SK-N-MC (cell line): ENCODE measurements at regions not wholly inside any gene's neighbourhood (a gene's known extent, or its start where the extent isn't known, plus 50 kb on each side); places are given as distances from the start of the nearest gene placed in this dataset.

ENCODE experiments used
- DNase-seq: peaks from one replicate; pipeline ENCODE4 v3.0.0-alpha.2; 2011; ENCODE audit warnings: low read depth, low spot score
- H3K27ac ChIP-seq: fragments of 200-600 bp; sonication (generic); 2 replicates; pipeline ENCODE4 v1.5.1; 2016; ENCODE audit warnings: mixed run types
- H3K36me3 ChIP-seq: fragments of 200-600 bp; sonication (generic); 2 replicates; pipeline ENCODE4 v1.6.1; 2017; ENCODE audit warnings: antibody characterized with exemption, low read length, mixed read lengths; ENCODE audit not compliant: insufficient read depth
- H3K4me3 ChIP-seq: fragments of 200-600 bp; sonication (generic); 2 replicates; pipeline ENCODE4 v1.5.1; 2016
- H3K9ac ChIP-seq: fragments of 200-600 bp; sonication (generic); 2 replicates; pipeline ENCODE4 v1.8.0; 2017; ENCODE audit warnings: mixed run types, mixed read lengths; ENCODE audit not compliant: insufficient read length
- H3K9me3 ChIP-seq: fragments of 200-600 bp; sonication (generic); 2 replicates; pipeline ENCODE4 v1.6.1; 2017; ENCODE audit warnings: low read depth, mild to moderate bottlenecking, antibody characterized with exemption, low read length, moderate library complexity, mixed read lengths
- EZH2 ChIP-seq: fragments of 200-600 bp; sonication (generic); IDR thresholded peaks from one replicate; pipeline ENCODE4 v1.6.1; 2017; ENCODE audit warnings: antibody characterized with exemption
- FOXP2 ChIP-seq: optimal IDR thresholded peaks from 2 replicates; pipeline ENCODE3; 2011; ENCODE audit warnings: mild to moderate bottlenecking, moderate library complexity; ENCODE audit not compliant: insufficient read depth; ENCODE audit errors: extremely low read length, control extremely low read depth
- POLR2AphosphoS5 ChIP-seq: IDR thresholded peaks from 2 replicates; pipeline ENCODE4 v1.6.1; 2012; ENCODE audit warnings: mild to moderate bottlenecking, low read depth, low read length, borderline replicate concordance

GRCh38 chr5:4093236-4093635, 497.6 kb downstream of the IRX1 start:
- H3K27ac ChIP-seq = no peak overlapping the region
- H3K4me3 ChIP-seq = no peak overlapping the region
- no peak overlapping the region for H3K9ac ChIP-seq
- H3K9me3 ChIP-seq = no peaks in the 10 kb centered on the region
- H3K36me3 ChIP-seq = no peaks in the 10 kb centered on the region
- no peak for DNase-seq
- TF ChIP-seq POLR2AphosphoS5 (no peak), FOXP2 (no peak), EZH2 (no peak)

DNA sequence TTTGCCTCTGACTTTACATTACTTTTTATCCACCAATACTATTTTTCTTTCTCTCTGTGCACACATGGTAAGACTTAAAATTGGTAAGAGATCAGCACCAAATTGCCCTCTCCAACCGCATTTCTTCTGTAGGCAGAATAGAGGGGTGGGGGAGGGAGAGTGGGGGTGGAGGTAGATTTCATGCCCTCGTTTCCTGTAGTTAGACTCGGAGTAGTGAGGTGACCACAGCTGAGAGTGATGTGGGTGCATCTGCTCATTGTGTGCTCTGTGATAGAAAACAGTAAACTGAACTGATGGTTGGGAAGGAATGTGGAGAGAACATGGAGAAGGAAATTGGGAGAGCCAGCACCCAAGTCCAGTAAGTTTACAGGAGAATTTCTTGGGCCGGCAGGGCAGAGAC, 498.3 kb downstream of the IRX1 start:
- no peak overlapping the region for H3K4me3 ChIP-seq
- H3K27ac ChIP-seq = no peak overlapping the region
- no peaks in the 10 kb centered on the region for H3K36me3 ChIP-seq
- DNase-seq = no peak
- no peak overlapping the region for H3K9ac ChIP-seq
- TF ChIP-seq POLR2AphosphoS5 (no peak), EZH2 (no peak), FOXP2 (no peak)
- no peaks in the 10 kb centered on the region for H3K9me3 ChIP-seq

DNA sequence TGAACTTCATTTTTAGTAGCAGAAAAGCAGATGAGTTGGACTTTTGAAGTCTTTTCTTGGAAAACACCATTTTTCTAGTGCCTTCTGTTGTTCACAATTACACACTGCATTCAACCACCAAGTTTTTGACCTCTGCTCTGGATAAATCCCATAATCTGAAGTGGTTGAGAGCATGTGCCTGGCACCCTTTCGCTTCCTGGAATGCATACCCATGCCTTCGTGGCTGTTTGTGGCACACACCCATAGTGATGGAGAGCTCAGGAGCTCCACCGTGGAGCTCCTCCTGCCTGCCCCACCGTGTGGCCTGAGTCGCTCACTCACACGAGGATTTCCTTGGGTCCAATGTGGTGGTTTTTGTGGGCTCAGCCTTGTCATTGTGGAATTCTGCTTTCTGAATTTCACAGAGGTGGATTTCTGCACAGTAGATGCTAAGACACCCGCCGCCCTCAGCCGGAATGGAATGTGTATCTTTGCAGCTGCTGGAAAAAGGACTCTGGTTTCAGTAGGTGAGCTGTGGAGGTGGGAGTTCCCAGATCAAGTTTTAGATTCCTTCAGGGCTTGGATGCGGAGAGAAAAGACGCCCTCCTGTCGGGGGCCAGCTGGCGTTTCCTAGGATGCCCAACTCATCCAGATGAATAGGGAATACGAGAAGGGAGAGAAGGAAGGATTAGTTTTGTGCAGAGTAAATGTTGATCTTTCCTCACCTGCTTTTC, 500.4 kb downstream of the IRX1 start:
- no peak for DNase-seq
- Histone ChIP-seq H3K9me3 (no peaks in the 10 kb centered on the region), H3K27ac (no peak overlapping the region), H3K9ac (no peak overlapping the region), H3K4me3 (no peak overlapping the region), H3K36me3 (no peaks in the 10 kb centered on the region)
- TF ChIP-seq EZH2 (no peak), POLR2AphosphoS5 (no peak), FOXP2 (no peak)

DNA sequence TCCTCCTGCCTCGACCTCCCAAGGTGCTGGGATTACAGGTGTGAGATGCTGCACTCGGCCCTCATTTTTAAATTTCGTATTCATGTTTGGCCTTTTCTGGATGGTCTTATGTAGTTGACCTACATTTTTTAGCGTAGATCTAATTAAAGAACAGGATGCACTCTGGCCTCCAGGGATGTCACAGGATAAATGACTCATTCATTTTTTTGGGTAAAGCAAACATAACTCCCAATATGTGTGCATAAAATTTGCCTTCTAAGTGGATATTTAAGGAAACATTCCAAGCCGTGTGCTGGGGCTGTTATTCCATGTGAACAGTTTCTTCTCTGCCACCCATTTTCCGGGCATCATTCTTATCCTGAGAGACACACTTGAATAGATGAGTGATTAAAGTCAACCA, 501.6 kb downstream of the IRX1 start:
- no peaks in the 10 kb centered on the region for H3K9me3 ChIP-seq
- H3K4me3 ChIP-seq = no peak overlapping the region
- no peak overlapping the region for H3K9ac ChIP-seq
- no peak overlapping the region for H3K27ac ChIP-seq
- TF ChIP-seq EZH2 = no peak
- no peak for TF ChIP-seq FOXP2
- no peak for TF ChIP-seq POLR2AphosphoS5
- no peak for DNase-seq
- H3K36me3 ChIP-seq = no peaks in the 10 kb centered on the region

DNA sequence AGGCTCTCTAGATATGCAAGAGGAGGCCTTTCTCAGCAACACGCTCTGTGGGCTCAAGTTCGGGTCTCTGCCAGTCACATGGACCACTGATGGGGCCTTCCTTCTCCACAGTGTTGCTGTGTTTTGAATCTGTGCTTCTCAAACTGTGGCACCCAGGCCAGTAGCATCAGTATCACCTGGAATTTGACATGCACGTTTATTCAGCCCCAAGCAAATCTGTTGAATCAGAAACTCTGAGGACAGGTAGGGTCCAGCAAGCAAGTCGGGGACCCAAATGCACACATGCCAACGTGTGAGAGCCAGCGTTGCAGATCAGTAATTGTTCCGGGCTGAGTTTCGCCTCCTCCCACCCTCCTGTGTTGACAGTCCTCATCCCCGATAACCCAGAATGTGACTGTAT, 502.6 kb downstream of the IRX1 start:
- TF ChIP-seq FOXP2 (no peak), EZH2 (no peak), POLR2AphosphoS5 (no peak)
- H3K36me3 ChIP-seq = no peaks in the 10 kb centered on the region
- no peak overlapping the region for H3K4me3 ChIP-seq
- no peak overlapping the region for H3K27ac ChIP-seq
- H3K9ac ChIP-seq = no peak overlapping the region
- DNase-seq = no peak
- H3K9me3 ChIP-seq = no peaks in the 10 kb centered on the region

DNA sequence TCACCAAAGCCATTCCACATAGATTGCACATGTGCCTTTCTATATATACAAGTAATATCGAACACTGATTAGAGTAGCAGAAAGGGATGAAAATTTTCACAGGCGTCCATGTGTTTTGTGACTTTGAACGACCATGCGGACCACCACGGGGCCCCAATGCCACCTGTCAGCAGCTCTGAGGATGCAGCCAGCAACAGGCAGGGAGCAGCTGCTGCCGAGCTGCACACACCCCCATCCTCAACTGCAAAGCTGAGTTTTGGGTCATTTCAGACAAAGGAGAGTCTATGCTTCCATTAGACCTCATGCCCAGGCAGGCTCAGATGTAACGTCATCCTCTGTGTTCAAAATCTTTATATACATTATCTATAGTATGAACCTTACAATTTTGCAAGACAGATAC, 503.8 kb downstream of the IRX1 start:
- Histone ChIP-seq H3K4me3 (no peak overlapping the region), H3K36me3 (no peaks in the 10 kb centered on the region), H3K27ac (no peak overlapping the region), H3K9ac (no peak overlapping the region), H3K9me3 (no peaks in the 10 kb centered on the region)
- no peak for DNase-seq
- TF ChIP-seq POLR2AphosphoS5 (no peak), FOXP2 (no peak), EZH2 (no peak)

- Histone ChIP-seq H3K9ac (no peak overlapping the region), H3K9me3 (no peaks in the 10 kb centered on the region), H3K36me3 (no peaks in the 10 kb centered on the region), H3K27ac (no peak overlapping the region), H3K4me3 (no peak overlapping the region)
- TF ChIP-seq EZH2 (no peak), POLR2AphosphoS5 (no peak), FOXP2 (no peak)
- DNase-seq = no peak
Observed at GRCh38 chr5:4100739-4101138, 505.1 kb downstream of the IRX1 start.

GRCh38 chr5:4101189-4101588, 505.6 kb downstream of the IRX1 start:
- no peak for DNase-seq
- Histone ChIP-seq H3K9ac (no peak overlapping the region), H3K4me3 (no peak overlapping the region), H3K27ac (no peak overlapping the region), H3K36me3 (no peaks in the 10 kb centered on the region), H3K9me3 (no peaks in the 10 kb centered on the region)
- TF ChIP-seq EZH2 = no peak
- TF ChIP-seq FOXP2 = no peak
- TF ChIP-seq POLR2AphosphoS5 = no peak

- no peak overlapping the region for H3K4me3 ChIP-seq
- no peaks in the 10 kb centered on the region for H3K36me3 ChIP-seq
- H3K9me3 ChIP-seq = no peaks in the 10 kb centered on the region
- no peak overlapping the region for H3K27ac ChIP-seq
- DNase-seq = no peak
- H3K9ac ChIP-seq = no peak overlapping the region
- TF ChIP-seq FOXP2 (no peak), POLR2AphosphoS5 (no peak), EZH2 (no peak)
Observed at GRCh38 chr5:4104831-4105597, 509.4 kb downstream of the IRX1 start.
